Endothelial cell of umbilical vein (primary cell): ENCODE measurements at regions not wholly inside any gene's neighbourhood (a gene's known extent, or its start where the extent isn't known, plus 50 kb on each side); places are given as distances from the start of the nearest gene placed in this dataset.

Experiments
- BruUV-seq: library from RNA; stranded (reverse); fragments of 400-500 nt; replicated peaks from 2 replicates; lab custom pipeline; 2021; lab: Mats Ljungman, UMichigan
- CTCF ChIA-PET: fragments of 300-600, 350-600 bp; sonication (Branson Sonifier 250); formaldehyde crosslinking; loops from one replicate; lab custom pipeline; 2021; ENCODE audit warnings: antibody characterized with exemption, inconsistent platforms; lab: Charles Lee
- POLR2A ChIA-PET: fragments of 300-600, 350-600 bp; sonication (Branson Sonifier 250); formaldehyde crosslinking; loops from one replicate; lab custom pipeline; 2021; ENCODE audit warnings: antibody characterized with exemption, inconsistent platforms; lab: Charles Lee
- DNase-seq: peaks from one replicate; pipeline ENCODE4 v3.0.0-alpha.2; 2011; ENCODE audit warnings: low read depth, low spot score
- FAIRE-seq: peaks from 2 replicates; lab custom pipeline; 2011; peaks lifted over from hg19 to GRCh38; lab: Jason Lieb, UNC
- H2AFZ ChIP-seq: 2 replicates; pipeline ENCODE4 v1.6.0; 2012; ENCODE audit warnings: low read depth, low read length, control low read depth, inconsistent platforms
- H3K27ac ChIP-seq: 2 replicates; pipeline ENCODE4 v1.5.1; 2011; ENCODE audit warnings: low read depth, mild to moderate bottlenecking, control low read depth, low read length, moderate library complexity; ENCODE audit not compliant: insufficient read depth
- H3K27me3 ChIP-seq, 2 experiments: 2 replicates each; pipeline versions ENCODE4 v1.6.0 to v1.6.1; 2011; ENCODE audit warnings: low read length in 2 of 2, mixed read lengths in 1 of 2; ENCODE audit not compliant: control insufficient read depth in 2 of 2, insufficient read depth in 2 of 2
- H3K36me3 ChIP-seq, 2 experiments: 2 replicates in 1 of 2; 3 replicates in 1 of 2; pipeline ENCODE4 v1.5.1; 2011; ENCODE audit warnings: low read length in 2 of 2, mild to moderate bottlenecking in 1 of 2, moderate library complexity in 1 of 2; ENCODE audit not compliant: control insufficient read depth in 2 of 2, insufficient read depth in 2 of 2; ENCODE audit errors: extremely low read depth in 1 of 2
- H3K4me1 ChIP-seq: 3 replicates; pipeline ENCODE4 v1.5.1; 2011; ENCODE audit warnings: mild to moderate bottlenecking, low read length; ENCODE audit not compliant: control insufficient read depth, insufficient read depth; ENCODE audit errors: extremely low read depth
- H3K4me2 ChIP-seq: 2 replicates; pipeline ENCODE4 v1.6.1; 2011; ENCODE audit warnings: low read length, control low read depth, mixed read lengths; ENCODE audit not compliant: insufficient read depth
- H3K4me3 ChIP-seq, 3 experiments: fragments of 200-600 bp in 1 of 3; sonication (generic), shearing (Covaris generic) in 1 of 3; replicated peaks in 1 of 3; 2 replicates each; pipeline ENCODE4 v1.5.1; 2011 to 2016; ENCODE audit warnings: control low read depth in 3 of 3, low read length in 3 of 3, mild to moderate bottlenecking in 2 of 3, inconsistent platforms in 1 of 3, low read depth in 1 of 3, moderate library complexity in 1 of 3; ENCODE audit not compliant: insufficient read depth in 1 of 3
- H3K79me2 ChIP-seq: 2 replicates; pipeline ENCODE4 v1.6.0; 2012; ENCODE audit warnings: low read length, inconsistent platforms; ENCODE audit not compliant: control insufficient read depth, insufficient read depth
- H3K9ac ChIP-seq: replicated peaks from 2 replicates; pipeline ENCODE3; 2011; ENCODE audit warnings: low read length, control low read depth; ENCODE audit not compliant: insufficient read depth; ENCODE audit errors: extremely low read depth
- H3K9me1 ChIP-seq: replicated peaks from 3 replicates; pipeline ENCODE4 v1.6.0; 2011; ENCODE audit warnings: mild to moderate bottlenecking, low read length; ENCODE audit not compliant: control insufficient read depth, insufficient read depth; ENCODE audit errors: extremely low read depth
- H3K9me3 ChIP-seq: replicated peaks from 2 replicates; pipeline ENCODE4 v1.5.1; 2012; ENCODE audit warnings: low read length, inconsistent platforms; ENCODE audit not compliant: control insufficient read depth, insufficient read depth
- H4K20me1 ChIP-seq: replicated peaks from 2 replicates; pipeline ENCODE3; 2011; ENCODE audit warnings: mild to moderate bottlenecking, low read length; ENCODE audit not compliant: control insufficient read depth, insufficient read depth; ENCODE audit errors: extremely low read depth
- CTCF ChIP-seq, 2 donors: IDR thresholded peaks; 1 replicate in 1 of 2; 2 replicates in 1 of 2; pipeline ENCODE4 v1.5.1; 2011; ENCODE audit warnings: low read length in 2 of 2, mild to moderate bottlenecking in 2 of 2, moderate library complexity in 2 of 2, control low read depth in 1 of 2, inconsistent platforms in 1 of 2, low read depth in 1 of 2; ENCODE audit not compliant: insufficient read depth in 1 of 2; ENCODE audit errors: extremely low read depth in 1 of 2
- EZH2 ChIP-seq: IDR thresholded peaks from 2 replicates; pipeline ENCODE4 v1.6.1; 2012; ENCODE audit warnings: borderline replicate concordance, low read depth, mild to moderate bottlenecking, moderate library complexity, low read length, inconsistent platforms; ENCODE audit not compliant: severe bottlenecking
- FOS ChIP-seq: IDR thresholded peaks from 2 replicates; pipeline ENCODE4 v1.6.1; 2011; ENCODE audit warnings: mild to moderate bottlenecking, low read length, moderate library complexity, borderline replicate concordance; ENCODE audit not compliant: insufficient read depth
- GATA2 ChIP-seq: IDR thresholded peaks from 2 replicates; pipeline ENCODE4 v1.7.0; 2011; ENCODE audit warnings: low read depth, mild to moderate bottlenecking, moderate library complexity, mixed read lengths, low read length; ENCODE audit not compliant: insufficient read length, insufficient read depth
- JUN ChIP-seq: IDR thresholded peaks from 2 replicates; pipeline ENCODE4 v1.6.1; 2011; ENCODE audit warnings: borderline replicate concordance, low read depth; ENCODE audit not compliant: insufficient read length, insufficient read depth
- MYC ChIP-seq: IDR thresholded peaks from one replicate; pipeline ENCODE4 v1.6.1; 2011; ENCODE audit warnings: mild to moderate bottlenecking, low read depth, low read length
- POLR2A ChIP-seq: IDR thresholded peaks from 2 replicates; pipeline ENCODE4 v1.6.1; 2012; ENCODE audit warnings: low read depth, mild to moderate bottlenecking, control low read depth, low read length
- POLR2AphosphoS5 ChIP-seq: IDR thresholded peaks from 2 replicates; pipeline ENCODE4 v1.6.1; 2012; ENCODE audit warnings: low read depth, mild to moderate bottlenecking, control low read depth, low read length, moderate library complexity; ENCODE audit not compliant: insufficient read depth
- dilution Hi-C: fragments of 300-500 bp; cut with MboI; formaldehyde crosslinking; loops from one replicate; pipeline ENCODE4 v1.15.0; 2019; ENCODE audit warnings: low sequenced_read_pairs; ENCODE audit not compliant: extremely low pct_ligation_motif_present
- intact Hi-C: fragments of 100-400 bp; cut with micrococcal nuclease; formaldehyde crosslinking; loops from one replicate; pipeline ENCODE4 v1.10.0; 2022
- TF ChIP-seq, protein P1 (sequence below): IDR thresholded peaks from 2 replicates; pipeline ENCODE4 v1.6.1; 2011; ENCODE audit not compliant: insufficient read depth, insufficient read length

GRCh38 chr2:39839261-39839848 lies 60.3 kb upstream of the THUMPD2 start:
- no TSS peak for BruUV-seq
- TF ChIP-seq JUN, result no peak

DNA sequence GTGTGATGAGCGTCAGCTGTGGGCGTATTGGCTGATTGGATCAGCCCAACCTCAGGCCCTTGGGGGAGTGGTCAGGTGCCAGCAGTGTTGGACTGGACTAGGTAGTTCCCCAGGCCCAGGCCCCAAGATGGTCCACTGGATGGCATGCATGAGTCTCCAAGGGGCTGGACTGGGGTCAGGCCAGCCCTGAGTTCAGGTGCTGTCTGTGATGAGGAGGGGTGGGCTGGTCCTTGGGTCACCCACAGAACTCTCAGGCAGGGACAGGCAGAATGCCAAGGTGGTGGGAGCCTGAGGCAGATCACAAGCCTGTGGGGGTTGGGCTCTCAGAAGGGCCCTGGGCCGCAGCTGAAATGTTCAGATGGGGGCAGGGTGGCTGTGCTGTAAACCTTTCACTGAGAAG lies 59.5 kb upstream of the THUMPD2 start:
- intact Hi-C loops, result no loop called here
- DNase-seq, result no peak
- POLR2A ChIA-PET, result no interaction called here

More at GRCh38 chr2:39839261-39839848, 60.3 kb upstream of the THUMPD2 start:
- no peaks in the 10 kb centered on the region for H3K79me2 ChIP-seq
- FAIRE-seq, result no peak
- no peak overlapping the region for H2AFZ ChIP-seq
- no peaks in the 10 kb centered on the region for H3K9me3 ChIP-seq
- no peaks in the 10 kb centered on the region for H3K9me1 ChIP-seq
- POLR2A ChIA-PET, result interaction anchor here (0.5 kb wide), 1 partner anchor 549 kb away, joined by 4 read pairs; no protein-coding TSS in a partner anchor
- no peak for DNase-seq
- CTCF ChIA-PET, result no interaction called here
- no peaks in the 10 kb centered on the region for H4K20me1 ChIP-seq
- H3K4me3 ChIP-seq, result no peak overlapping the region
- no peak overlapping the region for H3K27ac ChIP-seq
- intact Hi-C loops, result no loop called here
- no peak overlapping the region for H3K9ac ChIP-seq
- dilution Hi-C loops, result no loop called here
- H3K27me3 ChIP-seq, result no peaks in the 10 kb centered on the region
- no peaks in the 10 kb centered on the region for H3K36me3 ChIP-seq
- no peak overlapping the region for H3K4me2 ChIP-seq
- no peaks in the 10 kb centered on the region for H3K4me1 ChIP-seq

More for the DNA sequence above, 59.5 kb upstream of the THUMPD2 start:
- no peak for TF ChIP-seq MYC
- TF ChIP-seq JUN, result no peak
- TF ChIP-seq GATA2, result no peak
- no peak for TF ChIP-seq FOS
- no peak for TF ChIP-seq CTCF (IDR thresholded peaks at IDR 0.05; ENCODE audit: extremely low read depth in 1 of 2, insufficient read depth in 1 of 2, low read depth in 1 of 2, low read length in 2 of 2)
- TF ChIP-seq POLR2A, result no peak
- TF ChIP-seq, protein P1, sequence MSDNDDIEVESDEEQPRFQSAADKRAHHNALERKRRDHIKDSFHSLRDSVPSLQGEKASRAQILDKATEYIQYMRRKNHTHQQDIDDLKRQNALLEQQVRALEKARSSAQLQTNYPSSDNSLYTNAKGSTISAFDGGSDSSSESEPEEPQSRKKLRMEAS, result no peak
- no peak for TF ChIP-seq POLR2AphosphoS5
- no peak for TF ChIP-seq EZH2
- no TSS peak for BruUV-seq
- CTCF ChIA-PET, result interaction anchor here (0.6 to 2.6 kb wide), 7 partner anchors 8 to 94 kb away, joined by 3 to 12 read pairs (median 8); no protein-coding TSS in a partner anchor
- dilution Hi-C loops, result no loop called here
- Histone ChIP-seq H2AFZ (no peak overlapping the region), H3K27ac (no peak overlapping the region), H3K9ac (no peak overlapping the region), H3K4me2 (no peak overlapping the region), H3K36me3 (no peaks in the 10 kb centered on the region), H3K9me3 (no peaks in the 10 kb centered on the region), H3K79me2 (no peaks in the 10 kb centered on the region), H3K27me3 (no peaks in the 10 kb centered on the region), H4K20me1 (no peaks in the 10 kb centered on the region), H3K9me1 (no peaks in the 10 kb centered on the region), H3K4me3 (no peak overlapping the region), H3K4me1 (no peaks in the 10 kb centered on the region)
- FAIRE-seq, result no peak
